ENCODE measurements at regions not wholly inside any gene's neighbourhood (a gene's known extent, or its start where the extent isn't known, plus 50 kb on each side); places are given as distances from the start of the nearest gene placed in this dataset.

- H3K4me3 Mint-ChIP-seq: no peak overlapping the region
- H3K27me3 Mint-ChIP-seq: no peaks in the 10 kb centered on the region
- CTCF ChIA-PET: interaction anchor here (1.4 kb wide), 1 partner anchor 23 kb away, joined by 3 read pairs; no protein-coding TSS in a partner anchor
- ATAC-seq (no peak), DNase-seq (no peak)
- intact Hi-C loops (cut with micrococcal nuclease): no loop called here
- no peak for TF ChIP-seq CTCF (IDR thresholded peaks at IDR 0.05)
- H3K36me3 Mint-ChIP-seq (ENCODE audit: low read depth): no peaks in the 10 kb centered on the region
- POLR2A ChIA-PET: no interaction called here
- no peak overlapping the region for H3K27ac Mint-ChIP-seq
- peaks cover 14% of the 10 kb centered on the region for H3K4me1 Mint-ChIP-seq (ENCODE audit: low read depth)
- no peaks in the 10 kb centered on the region for H3K9me3 Mint-ChIP-seq
Observed at GRCh38 chr20:39242614-39243013, 280.5 kb downstream of the DHX35 start.

GRCh38 chr20:39234520-39235095 is 272.5 kb downstream of the DHX35 start:
- H3K4me3 Mint-ChIP-seq: no peak overlapping the region
- H3K27ac Mint-ChIP-seq: no peak overlapping the region
- no peaks in the 10 kb centered on the region for H3K4me1 Mint-ChIP-seq (ENCODE audit: low read depth)
- intact Hi-C loops (cut with micrococcal nuclease): no loop called here
- H3K27me3 Mint-ChIP-seq: peaks cover 2% of the 10 kb centered on the region
- DNase-seq: no peak
- ChIA-PET CTCF (no interaction called here), POLR2A (no interaction called here)
- TF ChIP-seq CTCF (IDR thresholded peaks at IDR 0.05): no peak
- H3K36me3 Mint-ChIP-seq (ENCODE audit: low read depth): no peaks in the 10 kb centered on the region
- H3K9me3 Mint-ChIP-seq: no peaks in the 10 kb centered on the region
- ATAC-seq: no peak

GRCh38 chr20:39233755-39234154 is 271.6 kb downstream of the DHX35 start:
- H3K4me1 Mint-ChIP-seq (ENCODE audit: low read depth): no peaks in the 10 kb centered on the region
- no peak overlapping the region for H3K4me3 Mint-ChIP-seq
- POLR2A ChIA-PET: no interaction called here
- H3K27ac Mint-ChIP-seq: no peak overlapping the region
- ATAC-seq: no peak
- H3K27me3 Mint-ChIP-seq: peaks cover 2% of the 10 kb centered on the region
- intact Hi-C loops (cut with micrococcal nuclease): no loop called here
- no peaks in the 10 kb centered on the region for H3K9me3 Mint-ChIP-seq
- no peaks in the 10 kb centered on the region for H3K36me3 Mint-ChIP-seq (ENCODE audit: low read depth)
- TF ChIP-seq CTCF (IDR thresholded peaks at IDR 0.05): no peak
- DNase-seq: no peak
- CTCF ChIA-PET: no interaction called here

GRCh38 chr20:39227416-39227815 is 265.3 kb downstream of the DHX35 start:
- ChIA-PET POLR2A (no interaction called here), CTCF (no interaction called here)
- intact Hi-C loops (cut with micrococcal nuclease): no loop called here
- TF ChIP-seq CTCF (IDR thresholded peaks at IDR 0.05): no peak
- no peak for ATAC-seq
- no peak overlapping the region for H3K27ac Mint-ChIP-seq
- no peaks in the 10 kb centered on the region for H3K4me1 Mint-ChIP-seq (ENCODE audit: low read depth)
- no peak overlapping the region for H3K4me3 Mint-ChIP-seq
- H3K36me3 Mint-ChIP-seq (ENCODE audit: low read depth): no peaks in the 10 kb centered on the region
- no peaks in the 10 kb centered on the region for H3K9me3 Mint-ChIP-seq
- no peak for DNase-seq
- peaks cover 2% of the 10 kb centered on the region for H3K27me3 Mint-ChIP-seq

DNA sequence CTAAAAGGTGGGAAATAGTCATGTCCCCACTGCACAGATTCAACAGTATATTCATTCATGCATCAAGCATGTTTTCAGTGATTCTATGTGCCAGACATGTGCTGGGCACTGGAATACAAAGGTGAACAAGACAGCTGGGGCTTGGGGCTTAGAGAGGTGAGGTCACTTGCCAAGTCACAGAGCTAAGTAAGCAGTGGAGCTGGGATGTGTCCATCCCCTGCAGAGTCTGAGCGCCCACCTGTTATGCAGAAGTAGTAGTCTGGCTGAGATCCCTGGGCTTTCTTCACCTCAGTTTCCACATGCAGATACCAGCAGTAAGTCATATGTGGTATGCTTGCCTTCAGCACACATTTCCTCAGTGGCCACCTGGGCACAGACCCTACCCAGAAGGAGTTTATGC is 263.8 kb downstream of the DHX35 start:
- H3K27me3 Mint-ChIP-seq: peaks cover 2% of the 10 kb centered on the region
- POLR2A ChIA-PET: no interaction called here
- intact Hi-C loops (cut with micrococcal nuclease): no loop called here
- H3K36me3 Mint-ChIP-seq (ENCODE audit: low read depth): no peaks in the 10 kb centered on the region
- DNase-seq: no peak
- H3K4me1 Mint-ChIP-seq (ENCODE audit: low read depth): no peaks in the 10 kb centered on the region
- no peak overlapping the region for H3K4me3 Mint-ChIP-seq
- H3K27ac Mint-ChIP-seq: no peak overlapping the region
- TF ChIP-seq CTCF (IDR thresholded peaks at IDR 0.05): no peak
- no peaks in the 10 kb centered on the region for H3K9me3 Mint-ChIP-seq
- ATAC-seq: no peak
- CTCF ChIA-PET: no interaction called here

Data from activated CD8-positive, alpha-beta T cell treated with anti-CD3 and anti-CD28 coated beads for 36 hours (primary cell).